Umbilical cord (tissue), 1 donor: ENCODE measurements at regions not wholly inside any gene's neighbourhood (a gene's known extent, or its start where the extent isn't known, plus 50 kb on each side); places are given as distances from the start of the nearest gene placed in this dataset.
A peak's percentile ranks its signal among the peaks of the same experiment; 100 is the strongest.

Source experiments
- DNase-seq: peaks from one replicate; pipeline ENCODE4 v3.0.0-alpha.2; 2015; ENCODE audit warnings: low spot score

DNA sequence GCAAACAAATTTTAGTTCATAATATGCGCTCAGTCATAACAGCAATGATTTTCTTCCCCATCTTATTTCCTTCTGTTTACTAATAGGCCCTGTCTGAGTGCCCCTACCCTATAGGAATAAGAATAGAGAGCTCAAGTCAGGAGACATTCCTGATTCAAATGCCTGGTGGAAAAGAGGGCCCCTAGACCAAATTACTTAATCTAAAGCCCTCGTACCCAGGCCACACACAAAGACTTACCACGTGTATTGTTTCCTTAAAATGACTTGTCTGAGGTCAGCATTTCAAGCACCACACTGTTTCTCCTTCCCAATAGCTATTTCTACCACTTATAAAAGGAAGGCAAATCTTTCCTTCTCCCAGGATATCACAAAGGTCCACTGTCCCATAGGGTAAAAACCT lies 314.9 kb upstream of the TMTC1 start:
- DNase-seq, result no peak

DNA sequence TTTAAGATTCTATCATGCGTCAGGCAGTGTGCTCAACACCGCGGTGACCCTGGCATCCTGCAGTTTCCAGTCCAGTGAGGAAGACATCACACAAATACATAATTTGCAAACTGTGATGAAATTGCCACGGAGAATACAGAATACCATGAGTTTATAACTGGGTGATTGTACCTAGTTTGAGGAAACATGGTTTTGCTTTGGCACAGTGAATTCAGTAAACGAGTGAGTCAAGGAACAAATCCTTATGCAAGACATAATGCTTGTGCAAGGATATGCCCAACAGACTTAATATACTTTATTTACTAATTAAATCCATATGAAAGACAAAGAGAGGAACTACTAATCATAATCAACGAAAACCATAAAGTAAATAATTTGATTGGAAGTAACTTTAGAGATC lies 311.8 kb upstream of the TMTC1 start:
- no peak for DNase-seq

DNA sequence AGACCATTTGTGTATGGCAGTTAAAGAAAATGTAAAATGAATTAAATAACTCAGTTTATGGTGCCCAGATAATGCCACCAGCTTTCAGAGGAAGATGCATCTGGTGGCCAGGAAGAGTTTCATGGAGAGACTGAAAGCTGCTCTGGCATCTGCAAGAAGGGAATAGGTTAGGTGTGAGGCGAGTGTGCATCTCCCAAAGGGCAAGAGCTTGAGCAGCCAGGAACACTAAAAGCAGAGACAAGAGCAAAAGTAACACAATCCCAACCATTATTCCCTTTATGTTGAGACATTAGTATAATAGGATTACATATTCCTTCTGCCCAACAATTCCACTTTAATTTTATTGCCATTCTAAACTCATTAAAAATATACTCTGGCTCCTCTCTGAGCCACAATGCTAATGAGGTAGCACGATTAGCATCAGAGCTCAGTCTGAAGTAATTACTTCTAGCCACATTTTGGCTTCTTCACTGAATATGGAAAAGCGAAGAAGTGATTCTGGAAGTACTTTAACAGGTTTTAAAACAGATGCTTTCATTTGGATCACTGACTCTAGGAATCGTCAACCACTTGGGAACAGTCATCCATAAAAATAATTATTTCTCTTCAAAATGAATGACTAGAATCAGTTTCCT lies 309.4 kb upstream of the TMTC1 start:
- DNase-seq, result no peak

DNA sequence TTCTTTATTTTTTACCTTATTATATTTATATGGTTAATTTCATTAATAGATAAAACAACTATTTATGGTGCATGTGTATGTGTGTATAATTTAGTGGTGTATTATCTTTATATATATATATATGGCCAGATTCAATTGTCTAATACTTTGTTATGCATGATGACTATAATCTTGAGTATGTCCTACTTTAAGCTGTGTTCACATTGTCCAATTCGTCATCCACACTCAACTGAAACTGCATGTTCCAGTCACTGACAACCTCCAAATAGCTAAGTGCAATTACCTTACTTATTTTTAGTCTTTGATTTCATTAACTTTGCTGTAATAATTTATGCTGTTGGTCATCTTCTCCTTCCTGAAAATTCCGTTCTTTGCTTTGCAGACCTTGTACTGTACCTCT lies 306.5 kb upstream of the TMTC1 start:
- DNase-seq, result no peak

DNA sequence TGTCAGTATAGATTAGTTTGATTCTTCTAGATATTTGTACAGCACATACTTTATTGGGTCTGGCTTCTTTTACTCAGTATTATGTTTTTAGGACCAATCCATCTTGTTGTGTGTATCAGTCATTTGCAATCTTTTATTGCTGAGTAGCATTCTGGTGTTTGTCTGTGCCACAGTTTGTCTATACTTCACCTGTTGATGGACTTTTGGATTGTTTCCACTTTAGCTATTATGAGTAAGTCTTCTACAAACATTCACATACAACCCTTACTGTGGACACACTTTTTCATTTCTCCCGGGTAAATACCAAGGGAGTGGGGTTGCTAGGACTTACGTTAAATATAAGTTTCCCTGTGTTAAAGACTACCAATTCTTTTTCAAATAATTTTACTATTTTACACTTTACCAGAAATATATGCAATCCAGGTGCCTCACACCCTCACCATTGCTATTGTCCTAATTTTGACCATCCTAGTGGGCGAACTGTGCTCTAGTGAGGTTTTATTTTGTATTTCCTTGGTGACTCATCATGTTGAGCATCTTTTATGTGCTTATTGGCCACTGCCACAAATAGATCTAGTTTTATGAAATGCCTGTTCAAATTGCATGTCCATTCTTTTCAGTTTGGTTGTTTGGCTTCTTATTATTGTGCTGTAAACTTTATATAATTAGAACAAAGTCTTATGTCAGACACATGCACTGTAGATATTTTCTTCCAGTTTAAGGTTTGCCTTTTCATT lies 304.7 kb upstream of the TMTC1 start:
- no peak for DNase-seq

DNA sequence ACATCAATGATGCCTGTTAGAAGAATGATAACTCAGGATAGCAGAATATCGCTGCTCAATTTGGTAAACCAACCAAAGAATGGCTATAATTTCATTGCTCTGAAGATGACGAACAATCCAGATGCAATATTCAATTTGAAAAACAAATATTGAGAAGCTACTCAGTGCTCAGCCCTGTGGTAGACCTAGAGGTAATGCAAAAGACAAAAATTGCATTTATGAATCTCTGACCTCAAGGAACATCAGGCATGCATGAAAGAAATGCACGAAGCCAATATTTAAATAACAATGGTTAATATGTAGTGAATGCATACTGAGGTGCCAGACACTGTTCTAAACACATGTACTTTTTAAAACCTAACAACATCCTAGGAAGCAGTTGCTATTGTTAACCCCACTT lies 298.6 kb upstream of the TMTC1 start:
- no peak for DNase-seq

DNA sequence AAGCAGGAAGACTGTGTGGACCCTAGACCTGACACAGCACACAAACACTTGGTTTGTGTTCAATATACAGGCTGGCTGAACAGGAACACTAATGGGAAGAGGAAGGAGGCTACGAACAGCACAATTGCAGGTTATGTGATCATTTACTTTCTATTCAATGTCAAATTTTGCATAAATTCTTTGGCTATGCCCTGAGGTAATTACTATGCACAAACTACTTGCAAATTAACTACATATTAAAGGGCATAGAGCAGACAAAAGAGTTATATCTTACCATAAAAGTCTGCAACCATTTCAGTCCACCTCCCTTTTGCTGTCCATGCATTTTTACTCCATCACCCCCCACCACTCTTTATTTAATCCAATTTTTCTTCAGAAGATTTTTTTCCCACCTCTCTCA lies 291.2 kb upstream of the TMTC1 start:
- no peak for DNase-seq

DNA sequence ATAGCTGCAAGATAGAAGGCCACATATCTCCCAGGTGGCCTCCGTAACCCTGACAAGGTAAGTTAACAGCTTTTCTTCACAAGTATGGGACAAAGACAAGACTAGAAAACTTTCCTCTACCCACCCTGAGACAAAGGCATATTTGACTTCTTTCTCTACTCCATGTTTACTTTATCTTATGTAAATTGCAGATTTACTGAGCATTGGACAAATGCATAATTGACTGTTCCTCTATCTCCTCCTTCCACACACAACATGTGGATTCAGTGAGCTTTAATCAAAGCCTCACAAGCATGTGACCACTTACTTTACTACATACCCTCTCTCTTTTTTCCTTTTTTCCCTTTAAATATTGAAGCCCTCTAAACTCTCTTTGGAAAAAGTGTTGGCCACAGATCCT lies 289.1 kb upstream of the TMTC1 start:
- no peak for DNase-seq

DNA sequence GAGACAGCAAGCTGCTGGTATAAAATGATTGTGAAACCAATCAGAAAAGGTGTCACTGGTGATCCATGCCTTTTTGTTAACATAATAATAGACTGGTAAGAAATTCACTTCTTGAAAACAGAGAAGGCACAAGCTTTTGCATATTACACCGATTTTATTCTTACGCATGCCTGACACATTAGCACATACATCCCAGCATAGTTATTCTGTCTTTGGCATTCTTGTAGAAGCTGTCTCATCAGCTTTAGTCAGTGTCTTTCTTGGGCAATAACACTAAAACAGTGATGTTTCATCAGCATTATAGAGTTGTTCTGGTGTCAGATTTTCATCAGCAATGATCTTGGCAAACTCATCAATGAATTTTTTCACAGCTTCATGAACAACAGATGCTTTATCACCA lies 283.4 kb upstream of the TMTC1 start:
- no peak for DNase-seq

DNA sequence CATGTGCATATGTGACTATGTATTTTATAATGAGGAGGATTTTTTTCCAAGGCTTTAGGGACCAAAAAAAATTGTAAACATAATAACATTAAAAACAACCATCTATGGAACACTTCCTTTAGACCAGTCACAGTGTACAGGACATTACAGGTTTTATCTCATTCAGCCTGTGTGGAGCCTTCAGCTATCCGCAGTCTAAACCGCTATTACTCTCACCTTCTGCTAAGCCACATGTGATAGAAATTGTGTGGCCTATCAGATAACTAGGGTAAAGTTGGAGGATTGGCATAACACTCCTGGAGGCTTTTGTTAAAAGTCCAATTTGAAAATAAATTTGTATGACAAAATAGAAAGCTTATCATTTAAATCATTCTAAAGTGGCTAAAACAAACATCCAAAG lies 281.2 kb upstream of the TMTC1 start:
- no peak for DNase-seq

DNA sequence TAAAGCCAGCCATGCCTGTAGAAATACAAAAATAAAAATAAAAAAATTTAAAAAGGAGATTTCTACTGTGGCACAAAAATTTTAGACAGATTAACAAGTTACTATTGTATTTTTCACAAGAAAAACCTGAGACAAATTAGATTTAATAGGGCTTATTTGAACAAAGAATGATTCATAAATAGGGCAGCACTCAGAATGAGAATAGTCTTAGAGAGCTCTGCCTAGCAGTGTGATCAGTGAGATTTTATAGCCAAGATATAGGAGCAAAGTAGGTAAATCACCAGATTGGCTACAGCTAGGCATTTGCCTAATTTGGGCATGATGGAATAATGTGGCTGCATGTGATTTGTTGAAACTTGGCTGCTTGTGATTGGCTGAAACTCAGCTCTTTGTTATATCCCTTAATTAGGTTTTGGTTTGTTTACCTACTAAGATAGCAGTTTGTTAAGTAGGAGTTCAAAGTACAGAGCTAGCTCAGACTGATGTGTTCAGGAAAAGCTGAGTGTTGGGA lies 279.7 kb upstream of the TMTC1 start:
- DNase-seq, result no peak

DNA sequence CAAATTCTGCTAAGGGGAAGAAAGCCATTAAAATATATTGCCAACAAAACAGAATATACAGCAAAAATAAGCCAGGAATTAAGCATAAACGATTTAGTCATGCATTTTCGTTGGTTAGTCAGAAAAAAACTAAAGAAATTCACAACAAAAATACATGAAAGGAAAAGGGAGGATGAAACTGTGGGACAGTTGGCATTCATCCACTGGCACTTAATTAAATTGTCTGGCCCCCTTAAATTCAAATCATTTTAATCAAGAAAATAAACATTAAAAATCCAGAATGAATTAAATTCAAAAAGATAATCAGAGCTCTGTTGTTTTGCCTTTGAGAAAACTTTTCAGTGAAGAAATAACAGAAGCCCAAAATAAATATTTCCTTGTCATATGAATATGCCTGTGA lies 264.6 kb upstream of the TMTC1 start:
- no peak for DNase-seq

DNA sequence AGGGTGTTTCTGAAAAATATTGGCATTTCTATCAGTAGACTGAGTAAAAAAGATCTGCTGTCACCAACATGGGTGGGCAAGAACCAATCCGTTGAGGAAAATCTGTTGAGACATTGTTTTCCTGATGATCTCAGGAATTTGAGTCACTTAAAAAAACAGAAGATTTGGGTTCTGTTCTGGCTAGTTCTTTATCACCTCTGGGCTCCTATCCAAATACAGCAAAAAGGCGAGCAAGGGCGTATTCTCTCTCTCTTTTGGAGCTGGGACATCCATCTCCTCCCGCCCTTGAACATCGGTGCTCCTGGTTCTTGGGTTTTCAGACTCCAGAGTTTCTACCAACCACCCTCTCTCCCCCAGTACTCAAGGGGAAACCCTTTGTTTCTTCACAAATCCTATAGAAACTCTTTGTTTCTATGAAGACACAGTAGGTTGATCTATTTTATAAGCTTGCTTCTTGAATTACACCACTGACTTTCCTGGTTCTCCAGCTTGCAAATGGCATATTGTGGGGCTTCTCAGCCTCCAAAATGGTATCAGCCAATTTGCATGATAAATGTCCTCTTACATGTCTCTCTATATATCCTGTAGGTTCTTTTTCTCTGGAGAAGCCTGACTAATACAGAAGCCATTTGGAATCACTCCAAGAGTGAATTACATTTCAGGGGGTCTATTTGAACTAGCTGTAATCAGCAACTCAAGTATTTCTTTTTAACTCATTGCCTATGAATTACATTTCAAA lies 263.9 kb upstream of the TMTC1 start:
- no peak for DNase-seq

DNA sequence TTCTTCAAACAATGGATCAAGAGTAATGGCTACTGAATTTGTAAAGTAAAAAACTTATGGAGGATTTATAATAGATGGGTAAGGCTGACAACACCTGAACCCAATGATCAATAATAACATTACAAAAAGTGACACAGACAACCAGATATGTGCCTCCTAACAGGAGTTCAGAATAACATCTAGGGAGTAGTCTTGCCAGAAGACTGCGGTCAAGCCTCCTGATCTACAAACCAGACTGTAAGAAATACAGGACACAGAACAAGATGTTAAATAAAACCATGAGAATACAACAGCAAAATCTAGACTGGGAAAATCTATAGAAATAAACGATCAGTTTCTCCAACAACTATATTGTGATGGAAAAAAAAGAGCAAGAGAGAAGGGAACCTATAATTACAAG lies 262.6 kb upstream of the TMTC1 start:
- no peak for DNase-seq

DNA sequence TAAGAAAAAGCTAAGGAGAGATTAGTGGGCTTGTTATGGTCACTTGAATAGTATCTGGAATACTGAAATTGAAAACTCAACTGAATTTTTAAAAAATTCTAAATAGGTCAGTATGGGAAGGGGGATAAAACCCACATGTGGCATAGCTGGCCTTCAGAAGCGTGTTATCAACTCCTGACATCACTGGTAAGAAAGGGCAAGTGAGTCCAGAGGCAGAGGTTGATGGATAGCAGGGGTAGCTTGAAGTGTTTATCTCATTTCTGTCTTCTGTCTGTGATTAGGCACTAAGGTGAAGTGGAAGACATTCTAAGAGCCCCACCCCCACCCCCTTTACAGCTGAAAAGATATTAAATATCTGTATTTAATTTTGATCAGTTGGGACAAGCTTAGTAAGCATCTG lies 261.4 kb upstream of the TMTC1 start:
- no peak for DNase-seq

DNA sequence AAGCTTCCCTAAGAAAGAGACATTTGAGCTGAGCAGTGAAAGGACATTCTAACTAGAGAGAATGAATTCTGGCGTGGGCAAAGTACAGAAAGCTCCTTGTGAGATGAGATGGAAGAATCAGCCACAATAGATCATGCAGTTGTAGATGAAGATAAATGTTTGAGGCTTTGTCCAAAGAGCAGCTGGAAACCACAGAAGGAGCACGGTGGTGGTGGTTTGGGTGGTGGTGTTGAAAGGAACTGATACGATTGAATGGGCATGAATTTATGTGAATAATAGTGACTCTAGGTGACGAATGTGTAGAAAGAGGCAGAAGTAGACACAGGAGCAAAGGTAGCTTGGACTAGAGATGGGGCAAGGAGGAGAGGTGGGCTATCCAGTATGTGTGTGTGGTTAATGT lies 260.5 kb upstream of the TMTC1 start:
- no peak for DNase-seq

DNA sequence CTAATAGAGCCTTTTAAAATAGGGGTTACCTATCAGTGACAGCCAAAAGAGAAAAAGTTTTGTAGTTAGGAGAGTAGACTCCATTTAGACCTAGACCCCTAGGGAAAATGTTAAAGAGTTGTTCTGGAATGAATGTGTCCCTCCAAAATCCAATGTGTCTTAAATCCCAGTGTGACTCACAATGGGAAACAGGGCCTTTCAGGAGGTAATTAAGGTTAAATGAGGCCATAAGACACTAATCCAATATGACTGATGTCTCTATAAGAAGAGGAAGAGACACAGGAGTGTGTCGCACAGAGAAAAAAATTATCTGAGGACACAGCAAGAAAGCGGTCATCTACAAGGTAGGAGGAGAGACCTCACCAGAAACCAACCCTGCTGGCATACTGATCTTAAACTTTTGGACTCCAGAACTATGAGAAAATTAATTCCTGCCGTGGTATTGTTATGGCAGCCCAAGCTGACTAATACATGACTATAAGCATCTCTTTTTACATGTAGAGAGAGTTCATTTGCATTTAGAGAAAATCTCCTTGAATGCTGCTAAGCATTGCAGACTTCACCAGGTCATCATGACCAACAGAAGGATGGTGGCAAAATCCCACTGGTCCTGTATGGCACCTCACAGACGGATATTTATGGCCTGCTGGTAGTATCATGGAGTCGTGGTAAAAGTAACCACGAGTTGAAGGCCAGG lies 259.6 kb upstream of the TMTC1 start:
- no peak for DNase-seq

DNA sequence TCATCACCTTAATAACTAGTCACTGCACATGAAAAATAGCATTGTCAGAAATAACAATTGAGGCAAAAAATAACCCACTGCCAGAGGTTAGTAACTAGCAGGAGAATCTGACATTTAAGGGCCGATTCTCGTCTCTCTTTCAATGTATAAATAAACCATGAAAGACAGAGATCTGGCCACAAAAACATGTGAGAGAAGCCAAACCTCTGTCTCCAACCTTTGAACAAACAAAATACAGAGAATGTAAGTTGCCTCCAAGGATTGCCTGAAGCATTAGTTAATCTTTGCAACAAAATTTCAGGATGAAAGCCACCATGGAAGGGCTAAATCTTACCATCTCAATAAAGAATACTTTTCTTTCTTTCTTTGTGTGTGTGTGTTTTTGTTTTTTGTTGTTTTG lies 257.4 kb upstream of the TMTC1 start:
- no peak for DNase-seq

DNA sequence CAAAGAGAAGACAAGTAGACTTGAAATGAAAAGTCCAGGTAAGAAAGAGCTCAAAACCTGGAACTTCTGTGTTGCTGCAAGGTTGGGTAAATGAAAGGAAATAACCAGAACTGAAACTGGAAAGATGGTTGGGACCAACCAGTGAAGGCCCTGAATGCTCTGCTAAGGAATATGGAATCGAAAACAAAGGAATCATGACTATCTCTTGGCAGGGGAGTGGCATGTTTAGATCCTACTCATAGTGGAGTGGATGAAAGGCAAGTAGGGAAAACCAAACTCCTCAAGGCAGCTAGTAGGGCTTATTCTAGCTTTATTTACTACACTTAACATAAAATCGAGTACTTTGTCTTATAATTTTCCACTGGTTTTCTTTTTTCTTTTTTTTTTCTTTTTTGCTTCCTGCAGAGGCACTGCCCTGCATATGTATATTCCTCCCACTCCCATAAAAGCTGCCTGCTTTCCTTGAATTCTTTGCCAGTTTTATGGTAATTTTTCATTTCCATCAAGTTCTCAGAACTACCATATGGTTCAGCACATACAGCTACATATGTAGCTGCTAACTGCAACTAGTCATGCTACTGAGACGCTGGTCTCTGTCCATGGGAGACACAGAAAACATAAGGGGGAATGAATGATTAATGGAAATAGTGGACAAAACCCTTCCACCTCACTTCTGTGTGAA lies 247.1 kb upstream of the TMTC1 start:
- DNase-seq, result no peak

DNA sequence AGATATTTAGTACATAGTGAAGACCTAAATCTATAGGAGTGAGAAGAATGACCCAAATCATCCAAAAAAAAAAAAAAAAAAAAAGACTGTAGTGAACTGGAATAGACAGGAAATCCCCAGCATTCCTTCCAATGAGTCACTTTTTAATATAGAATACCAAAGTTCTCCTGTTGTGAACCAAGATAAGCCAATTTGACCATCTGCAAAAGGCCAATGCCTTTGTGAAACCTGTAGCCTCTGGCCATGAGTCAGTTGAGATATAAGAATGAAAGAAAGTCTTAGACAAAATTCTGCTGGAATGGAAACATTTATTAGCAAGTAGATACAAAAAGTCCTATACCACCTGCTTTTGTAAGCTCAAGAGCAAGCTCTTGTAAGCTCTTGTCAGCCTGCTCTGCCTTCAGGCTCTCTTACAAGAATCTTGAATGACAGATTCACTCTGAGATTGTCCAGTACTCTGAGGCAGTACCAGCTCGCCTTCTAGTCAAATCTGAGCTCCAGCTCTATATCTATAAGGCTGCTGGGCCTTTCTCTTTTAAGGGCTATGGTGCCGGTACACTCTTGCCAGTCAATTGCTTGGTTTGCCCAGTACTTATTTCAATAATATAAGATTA lies 243.0 kb upstream of the TMTC1 start:
- peak; percentile 45 for DNase-seq

DNA sequence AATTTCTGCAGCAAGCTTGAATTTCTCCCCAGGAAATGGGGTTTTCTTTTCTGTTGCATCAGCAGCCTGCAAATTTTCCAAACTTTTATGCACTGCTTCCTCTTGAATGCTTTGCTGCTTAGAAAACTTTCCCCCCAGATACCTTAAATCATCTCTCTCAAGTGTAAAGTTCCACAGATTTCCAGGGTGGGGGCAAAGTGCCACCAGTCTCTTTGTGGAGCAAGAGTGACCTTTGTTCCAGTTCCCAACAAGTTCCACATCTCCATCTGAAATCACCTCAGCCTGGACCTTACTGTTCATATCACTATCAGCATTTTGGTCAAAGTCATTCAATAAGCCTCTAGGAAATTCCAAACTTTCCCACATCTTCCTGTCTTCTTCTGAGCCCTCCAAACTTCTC lies 241.6 kb upstream of the TMTC1 start:
- no peak for DNase-seq
